Erythroblast (primary cell): ENCODE measurements at regions not wholly inside any gene's neighbourhood (a gene's known extent, or its start where the extent isn't known, plus 50 kb on each side); places are given as distances from the start of the nearest gene placed in this dataset.
"Not testable (repeated sequence)": the region's sequence is repeated elsewhere in the genome, so short reads cannot be mapped to it uniquely, and the experiment has no call there.

Experiments
- DNase-seq, 2 experiments: peaks; one replicate each; lab custom pipeline; 2025; lab: John Stamatoyannopoulos, UW
- GATA1 ChIP-seq: IDR thresholded peaks from 2 replicates; pipeline ENCODE4 v1.6.1; 2011; ENCODE audit warnings: low read depth, mild to moderate bottlenecking, control low read depth, low read length, moderate library complexity
- POLR2A ChIP-seq: IDR thresholded peaks from 2 replicates; pipeline ENCODE4 v1.6.1; 2011; ENCODE audit warnings: mild to moderate bottlenecking, low read length

DNA sequence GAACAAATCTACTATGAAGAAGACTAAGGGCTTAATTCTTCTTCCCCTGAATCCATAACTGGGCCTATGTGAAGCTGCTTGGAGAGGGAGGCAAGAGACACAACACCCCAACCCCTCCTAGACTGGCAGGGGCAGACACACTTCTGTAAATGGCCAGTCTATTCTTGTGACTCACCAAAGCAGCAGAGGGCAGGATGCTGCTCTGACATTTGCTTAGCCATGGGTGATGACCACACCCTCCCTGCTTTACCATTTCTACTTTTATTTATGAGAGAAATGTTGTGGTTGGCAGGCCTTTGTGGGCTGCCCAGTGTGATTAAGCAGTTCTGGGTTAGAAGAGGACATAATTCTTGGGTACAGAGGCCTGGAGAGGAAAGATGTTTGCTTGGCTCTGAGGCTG is 189.8 kb upstream of the DPYD start:
- no peak for DNase-seq
- TF ChIP-seq POLR2A (no peak), GATA1 (no peak)

DNA sequence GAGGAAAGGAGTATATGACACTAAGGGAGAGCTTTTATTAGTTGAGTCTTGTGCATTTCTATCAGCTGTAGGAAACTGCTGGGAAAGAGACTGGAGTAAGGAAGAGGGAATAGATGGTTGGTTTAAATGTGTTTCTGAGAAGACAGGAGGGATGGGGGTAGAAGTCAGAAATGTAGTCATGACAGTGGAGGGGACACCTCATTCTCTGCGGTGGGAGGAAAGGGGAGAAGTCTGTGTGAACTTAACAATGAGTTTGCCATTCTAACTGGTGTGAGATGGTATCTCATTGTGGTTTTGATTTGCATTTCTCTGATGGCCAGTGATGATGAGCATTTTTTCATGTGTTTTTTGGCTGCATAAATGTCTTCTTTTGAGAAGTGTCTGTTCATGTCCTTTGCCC is 187.5 kb upstream of the DPYD start:
- not testable (repeated sequence) for DNase-seq

DNA sequence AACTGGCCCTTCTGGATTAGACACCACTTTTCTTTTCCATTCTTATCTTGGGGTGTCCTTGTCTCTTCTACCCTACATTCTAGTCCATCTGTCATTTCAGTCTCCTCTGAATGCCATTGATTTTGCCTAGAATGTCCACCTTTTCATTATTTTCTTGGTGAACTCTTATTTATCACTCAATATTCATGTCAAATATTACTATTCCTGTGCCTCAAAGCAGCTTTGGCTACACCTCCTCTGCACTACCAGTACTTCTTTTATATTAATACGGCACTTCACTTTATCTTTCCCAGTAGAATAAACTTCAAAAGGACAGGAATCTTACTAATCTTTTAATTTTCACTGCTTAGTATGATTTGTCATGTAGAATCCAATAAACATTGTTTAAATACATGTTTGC is 186.4 kb upstream of the DPYD start:
- no peak for TF ChIP-seq GATA1
- TF ChIP-seq POLR2A = no peak
- DNase-seq = no peak

- DNase-seq = no peak
- TF ChIP-seq GATA1 (no peak), POLR2A (no peak)
Measured at GRCh38 chr1:98104289-98104688, 183.5 kb upstream of the DPYD start.

- no peak for DNase-seq
- TF ChIP-seq GATA1 (no peak), POLR2A (no peak)
Measured at GRCh38 chr1:98103617-98104285, 182.9 kb upstream of the DPYD start.

DNA sequence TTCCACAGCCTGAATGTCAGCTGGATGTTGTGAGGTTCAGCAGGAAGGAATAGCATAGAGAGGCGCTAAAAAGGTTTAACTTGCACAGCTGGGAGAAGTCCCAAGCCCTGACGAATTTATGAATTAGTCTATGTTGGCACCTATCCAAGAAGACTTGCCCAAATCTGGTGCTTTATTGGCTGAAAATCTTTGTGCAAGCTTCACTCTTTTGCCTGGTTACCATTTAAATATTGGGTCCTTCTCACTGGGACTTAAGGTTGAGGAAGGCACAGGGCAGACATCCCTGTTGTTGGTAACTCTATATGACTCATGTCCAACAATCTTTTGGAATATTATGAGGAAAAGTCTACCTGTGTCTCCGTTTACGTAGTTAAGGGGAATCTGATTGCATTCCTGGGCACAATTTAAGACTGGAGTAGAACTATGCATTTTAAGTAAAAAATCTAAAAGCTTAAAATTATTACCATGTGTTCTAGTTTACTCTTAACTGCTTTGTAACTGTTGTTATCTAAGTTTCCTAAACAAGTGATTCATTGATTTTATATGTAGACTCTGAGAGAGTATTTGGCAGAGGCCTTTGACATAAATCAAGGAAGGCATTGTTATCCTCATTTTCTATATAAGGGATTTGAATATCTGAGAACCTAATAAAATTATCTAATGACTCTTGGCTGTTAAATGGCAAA is 181.7 kb upstream of the DPYD start:
- TF ChIP-seq POLR2A (no peak), GATA1 (no peak)
- DNase-seq = no peak

GRCh38 chr1:98101364-98101763 is 180.5 kb upstream of the DPYD start:
- DNase-seq = no peak
- TF ChIP-seq GATA1 (no peak), POLR2A (no peak)

DNA sequence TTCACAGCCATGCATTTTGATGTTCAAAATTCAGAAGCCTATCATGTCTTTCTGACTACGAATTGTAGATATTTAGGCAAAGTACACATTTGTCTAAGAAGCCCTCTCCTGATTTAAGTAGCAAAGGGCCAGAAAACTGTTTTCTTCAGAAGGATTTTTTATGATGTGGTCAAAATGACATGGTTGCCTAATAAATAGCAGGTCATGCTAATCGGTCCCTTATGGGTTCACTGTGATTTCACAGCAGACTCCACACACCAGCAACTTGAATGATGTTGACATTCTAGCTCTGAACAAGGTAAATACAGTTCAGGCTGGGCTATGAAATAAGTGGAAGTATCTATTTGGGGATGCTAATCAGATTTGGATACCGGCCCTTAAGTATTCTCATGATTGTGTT is 178.7 kb upstream of the DPYD start:
- no peak for TF ChIP-seq GATA1
- no peak for TF ChIP-seq POLR2A
- DNase-seq = no peak

DNA sequence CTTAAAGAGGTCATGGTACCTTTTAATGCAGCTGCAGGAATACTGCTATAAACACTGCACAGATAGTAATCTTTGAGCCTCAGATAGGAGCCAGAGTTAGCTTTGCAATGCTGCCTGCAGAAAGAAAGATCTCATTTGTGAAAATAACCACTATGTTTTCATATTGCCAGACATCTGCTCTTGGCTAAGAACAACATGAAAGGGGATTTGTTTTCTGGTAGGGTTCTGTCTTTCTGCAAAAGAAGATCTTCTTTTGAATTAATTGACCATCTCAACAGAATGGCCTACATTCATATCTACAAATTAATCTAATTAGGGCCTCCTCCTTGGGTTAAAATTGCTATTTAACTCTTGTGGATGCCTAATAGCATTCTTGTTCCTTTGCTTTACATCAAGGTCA is 177.6 kb upstream of the DPYD start:
- TF ChIP-seq POLR2A (no peak), GATA1 (no peak)
- DNase-seq = no peak

DNA sequence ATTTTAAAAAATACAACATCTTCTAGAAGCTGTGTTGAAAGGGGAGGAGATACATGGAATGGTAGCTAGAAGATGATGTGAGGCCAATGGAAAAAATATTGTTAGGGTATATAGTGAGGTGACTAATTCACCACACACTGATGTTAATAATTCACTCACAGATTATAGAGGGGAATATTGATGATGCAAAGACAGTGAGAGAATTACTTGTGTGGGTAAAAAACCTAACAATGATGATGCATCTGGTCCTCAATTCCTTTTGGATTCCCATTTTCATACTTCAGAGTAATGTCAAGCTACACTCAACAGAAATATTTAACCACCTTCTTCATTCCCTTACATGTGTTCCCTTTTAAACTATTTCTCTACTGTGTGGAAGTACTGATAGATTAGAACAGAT is 169.5 kb upstream of the DPYD start:
- no peak for DNase-seq
- TF ChIP-seq POLR2A (no peak), GATA1 (no peak)

- no peak for DNase-seq
- TF ChIP-seq GATA1 (no peak), POLR2A (no peak)
Measured at GRCh38 chr1:98088381-98088780, 167.5 kb upstream of the DPYD start.

DNA sequence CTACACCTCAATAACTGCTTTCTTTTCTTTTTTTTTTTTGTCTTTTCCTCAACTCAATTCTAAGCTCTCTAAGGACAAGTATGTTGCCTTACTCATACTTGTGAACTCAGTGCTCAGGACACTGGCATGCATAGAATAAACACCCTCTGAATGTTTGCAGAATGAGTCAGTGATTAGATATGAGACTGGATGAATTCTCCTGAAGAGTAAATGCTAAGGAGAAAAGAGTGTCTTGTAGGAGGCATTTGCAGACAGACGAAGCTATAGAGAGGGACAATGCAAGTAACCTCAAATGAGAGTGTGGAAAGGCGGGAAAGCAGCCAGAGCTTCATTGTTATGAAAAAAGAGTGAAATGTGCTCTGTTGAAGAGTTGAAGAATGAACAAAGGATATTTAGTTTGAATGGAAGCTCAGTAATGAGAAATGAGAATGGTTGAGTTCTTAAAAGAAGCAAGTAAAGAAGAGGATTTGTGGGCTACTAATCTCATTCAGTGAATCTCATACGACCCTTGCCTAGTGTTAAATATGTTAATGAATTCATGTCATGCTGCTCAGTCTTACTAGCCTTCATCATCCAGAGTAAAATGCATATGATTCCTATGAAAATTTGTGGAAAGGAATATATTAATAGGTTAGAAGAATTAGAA is 166.1 kb upstream of the DPYD start:
- no peak for TF ChIP-seq POLR2A
- TF ChIP-seq GATA1 = no peak
- DNase-seq = no peak

DNA sequence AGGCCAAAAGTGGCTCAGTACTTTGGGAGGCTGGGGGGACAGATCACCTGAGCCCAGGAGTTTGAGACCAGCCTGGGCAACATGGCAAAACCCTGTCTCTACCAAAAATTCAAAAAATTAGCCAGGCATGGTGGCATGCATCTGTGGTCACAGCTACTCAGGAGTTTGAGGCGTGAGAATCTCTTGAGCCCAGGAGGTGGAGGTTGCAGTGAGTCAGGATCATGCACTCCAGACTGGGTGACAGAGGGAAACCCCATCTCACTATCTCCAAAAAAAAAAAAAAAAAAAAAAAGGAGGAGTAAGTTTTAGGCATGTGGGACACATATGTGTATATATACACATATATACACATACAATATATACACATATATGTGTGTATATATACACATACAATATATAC is 165.3 kb upstream of the DPYD start:
- DNase-seq = no peak

GRCh38 chr1:98084188-98084587 is 163.4 kb upstream of the DPYD start:
- TF ChIP-seq GATA1 = no peak
- TF ChIP-seq POLR2A = no peak
- no peak for DNase-seq

More for the DNA sequence above, 165.3 kb upstream of the DPYD start:
- no peak for TF ChIP-seq GATA1
- no peak for TF ChIP-seq POLR2A

- TF ChIP-seq GATA1 (no peak), POLR2A (no peak)
Measured at GRCh38 chr1:98081944-98082343, 161.1 kb upstream of the DPYD start.

More at GRCh38 chr1:98081944-98082343, 161.1 kb upstream of the DPYD start:
- no peak for DNase-seq
